ENCODE measurements at regions not wholly inside any gene's neighbourhood (a gene's known extent, or its start where the extent isn't known, plus 50 kb on each side); places are given as distances from the start of the nearest gene placed in this dataset.

GRCh38 chr2:62441421-62441820 lies 64.6 kb downstream of the TMEM17 start:
- no peak for DNase-seq
- Histone ChIP-seq H3K27ac (no peak overlapping the region), H3K9me3 (no peaks in the 10 kb centered on the region), H3K27me3 (no peaks in the 10 kb centered on the region), H3K4me1 (no peaks in the 10 kb centered on the region), H3K4me3 (no peak overlapping the region), H3K36me3 (no peaks in the 10 kb centered on the region)
- 88 to 94% (median 92%) methylated on average over 5 of the region's 5 CpGs for WGBS, 5 donors
- TF ChIP-seq EP300 (IDR thresholded peaks at IDR 0.05) (no peak), POLR2AphosphoS5 (IDR thresholded peaks at IDR 0.05) (no peak), POLR2A (IDR thresholded peaks at IDR 0.05) (no peak)
- TF ChIP-seq, protein P1, sequence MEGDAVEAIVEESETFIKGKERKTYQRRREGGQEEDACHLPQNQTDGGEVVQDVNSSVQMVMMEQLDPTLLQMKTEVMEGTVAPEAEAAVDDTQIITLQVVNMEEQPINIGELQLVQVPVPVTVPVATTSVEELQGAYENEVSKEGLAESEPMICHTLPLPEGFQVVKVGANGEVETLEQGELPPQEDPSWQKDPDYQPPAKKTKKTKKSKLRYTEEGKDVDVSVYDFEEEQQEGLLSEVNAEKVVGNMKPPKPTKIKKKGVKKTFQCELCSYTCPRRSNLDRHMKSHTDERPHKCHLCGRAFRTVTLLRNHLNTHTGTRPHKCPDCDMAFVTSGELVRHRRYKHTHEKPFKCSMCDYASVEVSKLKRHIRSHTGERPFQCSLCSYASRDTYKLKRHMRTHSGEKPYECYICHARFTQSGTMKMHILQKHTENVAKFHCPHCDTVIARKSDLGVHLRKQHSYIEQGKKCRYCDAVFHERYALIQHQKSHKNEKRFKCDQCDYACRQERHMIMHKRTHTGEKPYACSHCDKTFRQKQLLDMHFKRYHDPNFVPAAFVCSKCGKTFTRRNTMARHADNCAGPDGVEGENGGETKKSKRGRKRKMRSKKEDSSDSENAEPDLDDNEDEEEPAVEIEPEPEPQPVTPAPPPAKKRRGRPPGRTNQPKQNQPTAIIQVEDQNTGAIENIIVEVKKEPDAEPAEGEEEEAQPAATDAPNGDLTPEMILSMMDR (IDR thresholded peaks at IDR 0.05) = no peak
- intact Hi-C loops (cut with DNase I; ENCODE audit: low total_unique reads) = no loop called here

DNA sequence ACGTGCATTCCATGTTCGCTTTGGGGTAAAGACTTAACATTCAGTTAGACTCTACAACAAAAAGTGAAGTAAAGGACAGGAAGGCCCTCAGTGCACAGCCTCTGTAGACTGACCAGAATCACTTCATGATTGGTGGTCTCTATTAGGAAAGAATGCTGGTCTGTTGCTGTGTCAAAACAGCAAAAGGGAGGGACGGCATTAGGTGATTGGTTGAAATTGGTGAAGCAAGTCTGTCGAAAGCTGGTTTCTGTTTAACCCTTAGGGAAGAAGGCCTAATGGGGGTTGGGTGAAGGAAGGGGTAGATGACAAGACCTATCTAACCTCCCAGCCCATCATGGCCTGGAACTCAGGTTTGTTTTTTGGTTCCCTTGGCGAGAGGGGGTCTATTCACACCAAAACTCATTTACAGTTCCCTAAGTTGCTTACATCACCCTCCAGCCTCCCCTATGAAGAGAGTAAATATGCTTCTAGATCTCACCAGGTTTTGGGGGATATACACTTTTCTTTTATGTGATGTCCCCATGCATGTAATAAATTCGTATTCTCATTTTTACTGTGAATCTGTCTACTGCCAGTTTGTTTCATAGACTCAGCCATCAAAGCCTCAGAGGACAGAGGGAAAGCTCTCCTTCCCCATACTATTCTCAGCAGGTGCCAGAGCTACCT lies 65.6 kb downstream of the TMEM17 start:
- no peak for TF ChIP-seq POLR2A (IDR thresholded peaks at IDR 0.05)
- no peak for TF ChIP-seq POLR2AphosphoS5 (IDR thresholded peaks at IDR 0.05)
- TF ChIP-seq EP300 (IDR thresholded peaks at IDR 0.05) = no peak
- TF ChIP-seq, protein P1 (IDR thresholded peaks at IDR 0.05) = no peak
- no peaks in the 10 kb centered on the region for H3K36me3 ChIP-seq
- no peak overlapping the region for H3K4me3 ChIP-seq
- no peaks in the 10 kb centered on the region for H3K4me1 ChIP-seq
- no peaks in the 10 kb centered on the region for H3K27me3 ChIP-seq
- H3K27ac ChIP-seq = no peak overlapping the region
- no peak for DNase-seq
- WGBS, 5 donors = 88 to 94% (median 91%) methylated on average over 6 of the region's 6 CpGs
- intact Hi-C loops (cut with DNase I; ENCODE audit: low total_unique reads) = no loop called here
- no peaks in the 10 kb centered on the region for H3K9me3 ChIP-seq

DNA sequence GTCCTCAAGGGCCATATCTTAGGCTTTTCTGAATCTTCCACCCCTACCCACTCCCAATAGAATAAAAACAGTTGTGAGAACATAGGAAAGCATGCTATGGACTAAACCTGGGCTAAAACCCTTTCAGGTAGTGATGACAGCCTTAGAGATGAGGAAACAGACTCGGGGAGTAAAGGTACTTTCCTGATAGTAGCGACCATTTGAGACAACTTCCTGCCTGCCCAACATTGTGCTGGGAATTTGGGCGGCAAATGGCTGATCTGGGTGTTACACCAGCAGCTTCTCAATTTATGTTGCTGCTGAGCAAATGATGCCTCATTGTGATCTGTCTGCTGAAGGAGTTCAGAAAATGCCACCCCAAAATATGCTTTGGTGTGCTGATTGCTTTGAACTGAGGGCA lies 66.6 kb downstream of the TMEM17 start:
- Histone ChIP-seq H3K9me3 (no peaks in the 10 kb centered on the region), H3K4me1 (no peaks in the 10 kb centered on the region), H3K27me3 (no peaks in the 10 kb centered on the region), H3K4me3 (no peak overlapping the region), H3K36me3 (no peaks in the 10 kb centered on the region), H3K27ac (no peak overlapping the region)
- TF ChIP-seq POLR2A (IDR thresholded peaks at IDR 0.05) = no peak
- TF ChIP-seq, protein P1 (IDR thresholded peaks at IDR 0.05) = no peak
- intact Hi-C loops (cut with DNase I; ENCODE audit: low total_unique reads) = no loop called here
- 73 to 86% (median 83%) methylated on average over 3 of the region's 3 CpGs for WGBS, 5 donors
- DNase-seq = no peak

GRCh38 chr2:62437785-62438184 lies 68.2 kb downstream of the TMEM17 start:
- TF ChIP-seq, protein P1 (IDR thresholded peaks at IDR 0.05) = no peak
- TF ChIP-seq EP300 (IDR thresholded peaks at IDR 0.05) (no peak), POLR2A (IDR thresholded peaks at IDR 0.05) (no peak), POLR2AphosphoS5 (IDR thresholded peaks at IDR 0.05) (no peak)
- Histone ChIP-seq H3K4me1 (no peaks in the 10 kb centered on the region), H3K36me3 (no peaks in the 10 kb centered on the region), H3K9me3 (no peaks in the 10 kb centered on the region), H3K4me3 (no peak overlapping the region), H3K27ac (no peak overlapping the region), H3K27me3 (no peaks in the 10 kb centered on the region)
- WGBS, 5 donors = 91 to 96% (median 95%) methylated on average over 5 of the region's 5 CpGs
- intact Hi-C loops (cut with DNase I; ENCODE audit: low total_unique reads) = no loop called here
- no peak for DNase-seq

Data from stomach (tissue), 8 donors.